Neural progenitor cell (in vitro differentiated cells): ENCODE measurements at regions not wholly inside any gene's neighbourhood (a gene's known extent, or its start where the extent isn't known, plus 50 kb on each side); places are given as distances from the start of the nearest gene placed in this dataset.

Experiments
- DNase-seq: peaks from one replicate; pipeline ENCODE4 v3.0.0-alpha.2; 2016; ENCODE audit warnings: low spot score
- H2AFZ ChIP-seq: fragments of 200-600 bp; sonication (generic); replicated peaks from 2 replicates; pipeline ENCODE4 v1.6.1; 2016; ENCODE audit warnings: antibody characterized with exemption
- H3F3A ChIP-seq: fragments of 200-600 bp; sonication (generic); 2 replicates; pipeline ENCODE4 v1.6.1; 2016; ENCODE audit warnings: antibody characterized with exemption, low read depth
- H3K27ac ChIP-seq: fragments of 200-600 bp; sonication (generic); 2 replicates; pipeline ENCODE4 v1.5.1; 2016; ENCODE audit warnings: mild to moderate bottlenecking
- H3K27me3 ChIP-seq: fragments of 200-600 bp; sonication (generic); 2 replicates; pipeline ENCODE4 v1.6.1; 2016; ENCODE audit warnings: mild to moderate bottlenecking, moderate library complexity
- H3K36me3 ChIP-seq: fragments of 200-600 bp; sonication (generic); 2 replicates; pipeline ENCODE4 v1.5.1; 2016
- H3K4me1 ChIP-seq: fragments of 200-600 bp; sonication (generic); 2 replicates; pipeline ENCODE4 v1.6.1; 2016; ENCODE audit warnings: mixed run types
- H3K4me2 ChIP-seq: fragments of 200-600 bp; sonication (generic); 2 replicates; pipeline ENCODE4 v1.6.1; 2016
- H3K4me3 ChIP-seq: fragments of 200-600 bp; sonication (generic); 2 replicates; pipeline ENCODE4 v1.5.1; 2016
- H3K79me2 ChIP-seq: fragments of 200-600 bp; sonication (generic); 2 replicates; pipeline ENCODE4 v1.6.1; 2016; ENCODE audit warnings: low read depth
- H3K9ac ChIP-seq: fragments of 200-600 bp; sonication (generic); 2 replicates; pipeline ENCODE4 v1.6.1; 2016
- H3K9me3 ChIP-seq: fragments of 200-600 bp; sonication (generic); 2 replicates; pipeline ENCODE4 v1.5.1; 2016; ENCODE audit warnings: low read depth
- H4K20me1 ChIP-seq: fragments of 200-600 bp; sonication (generic); 2 replicates; pipeline ENCODE4 v1.6.1; 2016; ENCODE audit warnings: low read depth
- H3K27ac Mint-ChIP-seq: 3 replicates; pipeline ENCODE4 v1.8.0; 2021; ENCODE audit warnings: mixed read lengths
- H3K27me3 Mint-ChIP-seq: 2 replicates; pipeline ENCODE4 v1.8.0; 2022; ENCODE audit warnings: low read depth, mild to moderate bottlenecking, inconsistent platforms, moderate library complexity, mixed read lengths; ENCODE audit not compliant: insufficient read depth
- H3K36me3 Mint-ChIP-seq: 3 replicates; pipeline ENCODE4 v1.8.0; 2021; ENCODE audit warnings: mixed read lengths
- H3K4me1 Mint-ChIP-seq: 3 replicates; pipeline ENCODE4 v1.8.0; 2021; ENCODE audit warnings: mixed read lengths
- H3K4me3 Mint-ChIP-seq: 3 replicates; pipeline ENCODE4 v1.8.0; 2021; ENCODE audit warnings: mild to moderate bottlenecking, moderate library complexity, mixed read lengths
- H3K9me3 Mint-ChIP-seq: 3 replicates; pipeline ENCODE4 v1.8.0; 2020; ENCODE audit warnings: mixed read lengths
- EZH2 ChIP-seq: fragments of 200-600 bp; sonication (generic); IDR thresholded peaks from 2 replicates; pipeline ENCODE4 v1.6.1; 2017; ENCODE audit warnings: antibody characterized with exemption, mild to moderate bottlenecking, moderate library complexity
- EZH2phosphoT487 ChIP-seq: fragments of 200-600 bp; sonication (generic); IDR thresholded peaks from 2 replicates; pipeline ENCODE4 v1.6.1; 2017; ENCODE audit warnings: antibody characterized with exemption
- TF ChIP-seq, protein P1 (sequence below): fragments of 200-600 bp; sonication (generic); IDR thresholded peaks from 2 replicates; pipeline ENCODE4 v1.5.1; 2017; ENCODE audit warnings: antibody characterized with exemption, mild to moderate bottlenecking

DNA sequence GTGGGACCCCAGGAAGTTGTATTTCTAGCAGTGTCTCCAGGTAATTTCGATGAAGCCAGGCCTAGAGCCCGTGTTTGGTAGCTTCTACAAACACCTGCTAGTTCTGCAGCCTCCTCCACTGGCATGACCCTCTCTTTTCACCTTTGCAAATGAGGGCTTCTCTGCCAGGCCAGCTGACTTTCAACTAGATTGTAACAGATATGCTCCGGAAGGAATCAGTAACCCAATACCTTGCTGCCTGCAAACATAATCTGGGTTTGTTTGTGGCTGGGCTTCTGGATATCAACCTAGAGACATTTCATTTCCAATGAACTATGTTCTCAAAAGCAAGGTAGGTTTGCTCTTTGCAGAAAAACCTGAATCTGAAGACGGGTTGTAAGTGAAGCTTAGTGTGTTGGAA is 354.8 kb downstream of the DMRT2 start:
- H4K20me1 ChIP-seq, result no peaks in the 10 kb centered on the region
- H3K36me3 ChIP-seq, result no peaks in the 10 kb centered on the region
- H3K27ac Mint-ChIP-seq, result no peak overlapping the region
- no peak overlapping the region for H3K4me3 Mint-ChIP-seq
- no peaks in the 10 kb centered on the region for H3K79me2 ChIP-seq
- H3K4me1 ChIP-seq, result no peaks in the 10 kb centered on the region
- H2AFZ ChIP-seq, result no peak overlapping the region
- no peaks in the 10 kb centered on the region for H3K36me3 Mint-ChIP-seq
- peaks cover 7% of the 10 kb centered on the region for H3K27me3 Mint-ChIP-seq
- H3K4me3 ChIP-seq, result no peak overlapping the region
- no peaks in the 10 kb centered on the region for H3K27me3 ChIP-seq
- H3K9ac ChIP-seq, result no peak overlapping the region
- TF ChIP-seq, protein P1, sequence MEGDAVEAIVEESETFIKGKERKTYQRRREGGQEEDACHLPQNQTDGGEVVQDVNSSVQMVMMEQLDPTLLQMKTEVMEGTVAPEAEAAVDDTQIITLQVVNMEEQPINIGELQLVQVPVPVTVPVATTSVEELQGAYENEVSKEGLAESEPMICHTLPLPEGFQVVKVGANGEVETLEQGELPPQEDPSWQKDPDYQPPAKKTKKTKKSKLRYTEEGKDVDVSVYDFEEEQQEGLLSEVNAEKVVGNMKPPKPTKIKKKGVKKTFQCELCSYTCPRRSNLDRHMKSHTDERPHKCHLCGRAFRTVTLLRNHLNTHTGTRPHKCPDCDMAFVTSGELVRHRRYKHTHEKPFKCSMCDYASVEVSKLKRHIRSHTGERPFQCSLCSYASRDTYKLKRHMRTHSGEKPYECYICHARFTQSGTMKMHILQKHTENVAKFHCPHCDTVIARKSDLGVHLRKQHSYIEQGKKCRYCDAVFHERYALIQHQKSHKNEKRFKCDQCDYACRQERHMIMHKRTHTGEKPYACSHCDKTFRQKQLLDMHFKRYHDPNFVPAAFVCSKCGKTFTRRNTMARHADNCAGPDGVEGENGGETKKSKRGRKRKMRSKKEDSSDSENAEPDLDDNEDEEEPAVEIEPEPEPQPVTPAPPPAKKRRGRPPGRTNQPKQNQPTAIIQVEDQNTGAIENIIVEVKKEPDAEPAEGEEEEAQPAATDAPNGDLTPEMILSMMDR, result no peak
- TF ChIP-seq EZH2phosphoT487 (no peak), EZH2 (no peak)
- no peaks in the 10 kb centered on the region for H3K9me3 Mint-ChIP-seq
- DNase-seq, result no peak
- H3K4me1 Mint-ChIP-seq, result peaks cover 4% of the 10 kb centered on the region
- H3F3A ChIP-seq, result no peaks in the 10 kb centered on the region
- no peak overlapping the region for H3K27ac ChIP-seq
- H3K4me2 ChIP-seq, result no peak overlapping the region
- peaks cover 22% of the 10 kb centered on the region for H3K9me3 ChIP-seq

DNA sequence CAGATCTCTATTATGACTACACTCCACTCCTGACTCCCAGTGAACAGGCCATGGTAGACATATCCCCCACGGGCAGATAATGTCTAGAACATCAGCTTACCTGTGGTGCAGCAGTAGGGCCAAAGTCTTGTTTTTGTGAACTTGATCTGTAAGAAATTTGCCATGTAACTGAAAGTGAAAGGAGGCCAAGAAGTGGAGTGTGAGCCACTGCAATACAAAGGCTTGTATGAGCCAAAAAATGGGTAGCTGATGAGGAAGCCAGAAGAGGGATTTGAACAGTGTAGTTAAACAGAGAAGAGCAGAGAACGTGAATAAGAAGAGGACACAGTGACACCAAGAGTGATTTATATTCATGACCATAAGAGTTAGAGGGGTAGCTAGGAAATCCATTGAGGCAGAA is 361.7 kb downstream of the DMRT2 start:
- no peaks in the 10 kb centered on the region for H4K20me1 ChIP-seq
- no peaks in the 10 kb centered on the region for H3K4me1 ChIP-seq
- H3F3A ChIP-seq, result no peaks in the 10 kb centered on the region
- no peaks in the 10 kb centered on the region for H3K4me1 Mint-ChIP-seq
- H3K27ac Mint-ChIP-seq, result no peak overlapping the region
- H3K79me2 ChIP-seq, result no peaks in the 10 kb centered on the region
- no peak for DNase-seq
- H3K9ac ChIP-seq, result no peak overlapping the region
- no peak overlapping the region for H3K27ac ChIP-seq
- H3K36me3 ChIP-seq, result no peaks in the 10 kb centered on the region
- H3K36me3 Mint-ChIP-seq, result no peaks in the 10 kb centered on the region
- TF ChIP-seq, protein P1, result no peak
- TF ChIP-seq EZH2phosphoT487 (no peak), EZH2 (no peak)
- H3K9me3 Mint-ChIP-seq, result no peaks in the 10 kb centered on the region
- H3K4me3 ChIP-seq, result no peak overlapping the region
- H3K4me2 ChIP-seq, result no peak overlapping the region
- H3K27me3 ChIP-seq, result no peaks in the 10 kb centered on the region
- H3K4me3 Mint-ChIP-seq, result no peak overlapping the region
- no peak overlapping the region for H2AFZ ChIP-seq
- H3K27me3 Mint-ChIP-seq, result no peaks in the 10 kb centered on the region
- H3K9me3 ChIP-seq, result peaks cover 14% of the 10 kb centered on the region

DNA sequence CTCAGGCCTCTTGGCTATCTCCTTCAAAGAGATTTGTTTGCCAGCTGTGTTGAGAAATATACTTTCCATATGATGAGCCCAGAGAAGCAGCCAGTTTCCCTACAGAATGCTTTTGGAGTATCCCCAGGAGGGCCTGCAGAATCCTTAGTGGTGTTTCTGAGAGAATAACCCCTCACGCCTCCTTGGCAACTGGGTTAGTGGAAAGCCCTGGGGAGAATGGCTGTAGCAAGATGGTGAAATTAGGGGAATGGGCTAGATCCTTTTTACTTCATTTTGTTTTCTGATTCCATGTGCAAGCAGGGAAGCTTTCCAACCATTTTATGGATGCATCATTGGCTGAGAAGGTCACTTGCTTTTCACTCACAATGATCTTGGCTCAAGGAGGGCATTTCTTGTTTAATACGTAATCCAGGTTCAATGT is 364.6 kb downstream of the DMRT2 start:
- Histone ChIP-seq H3F3A (no peaks in the 10 kb centered on the region), H4K20me1 (no peaks in the 10 kb centered on the region), H3K27me3 (no peaks in the 10 kb centered on the region), H3K4me2 (no peak overlapping the region), H3K27ac (no peak overlapping the region), H3K79me2 (no peaks in the 10 kb centered on the region), H2AFZ (no peak overlapping the region), H3K36me3 (no peaks in the 10 kb centered on the region), H3K4me1 (no peaks in the 10 kb centered on the region), H3K9ac (no peak overlapping the region), H3K9me3 (peaks cover 14% of the 10 kb centered on the region), H3K4me3 (no peak overlapping the region)
- Mint-ChIP-seq H3K36me3 (no peaks in the 10 kb centered on the region), H3K9me3 (no peaks in the 10 kb centered on the region), H3K4me1 (no peaks in the 10 kb centered on the region), H3K27me3 (no peaks in the 10 kb centered on the region), H3K27ac (no peak overlapping the region), H3K4me3 (no peak overlapping the region)
- TF ChIP-seq EZH2, result no peak
- no peak for DNase-seq

DNA sequence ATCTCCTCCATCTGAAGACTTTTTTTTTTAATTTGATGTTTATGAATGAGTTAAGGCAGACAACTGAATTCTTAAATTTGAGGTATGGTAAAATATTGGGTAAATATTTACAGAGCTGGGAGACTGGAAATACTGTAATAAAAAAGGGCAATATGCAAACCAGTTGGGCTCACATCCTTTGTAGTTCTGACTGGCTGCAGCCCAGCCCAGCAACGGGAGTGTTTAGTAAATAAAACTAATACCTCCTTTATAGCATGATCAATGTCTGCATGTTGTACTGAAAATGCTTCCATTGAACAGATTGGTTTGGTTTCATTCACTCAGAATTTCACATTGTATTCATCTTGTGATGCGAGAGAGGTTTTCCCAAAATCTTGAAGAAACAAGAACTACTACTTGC is 365.0 kb downstream of the DMRT2 start:
- Histone ChIP-seq H3K4me2 (no peak overlapping the region), H3K4me3 (no peak overlapping the region), H3K9me3 (peaks cover 14% of the 10 kb centered on the region), H3K4me1 (no peaks in the 10 kb centered on the region), H3F3A (no peaks in the 10 kb centered on the region), H3K27me3 (no peaks in the 10 kb centered on the region), H3K27ac (no peak overlapping the region), H3K9ac (no peak overlapping the region), H3K79me2 (no peaks in the 10 kb centered on the region), H3K36me3 (no peaks in the 10 kb centered on the region), H2AFZ (no peak overlapping the region), H4K20me1 (no peaks in the 10 kb centered on the region)
- DNase-seq, result no peak
- Mint-ChIP-seq H3K36me3 (no peaks in the 10 kb centered on the region), H3K27ac (no peak overlapping the region), H3K9me3 (no peaks in the 10 kb centered on the region), H3K27me3 (no peaks in the 10 kb centered on the region), H3K4me3 (no peak overlapping the region), H3K4me1 (no peaks in the 10 kb centered on the region)
- TF ChIP-seq, protein P1, result no peak
- TF ChIP-seq EZH2, result no peak
- no peak for TF ChIP-seq EZH2phosphoT487
